GM12892 (cell line): ENCODE measurements at regions not wholly inside any gene's neighbourhood (a gene's known extent, or its start where the extent isn't known, plus 50 kb on each side); places are given as distances from the start of the nearest gene placed in this dataset.

Source experiments
- POLR2A ChIP-seq: IDR thresholded peaks from 2 replicates; pipeline ENCODE4 v1.6.1; 2011; ENCODE audit warnings: low read depth, low read length, control low read depth
- POLR2AphosphoS5 ChIP-seq: IDR thresholded peaks from 2 replicates; pipeline ENCODE4 v1.6.1; 2011; ENCODE audit warnings: low read depth, low read length, control low read depth
- TAF1 ChIP-seq: IDR thresholded peaks from 2 replicates; pipeline ENCODE4 v1.6.1; 2011; ENCODE audit warnings: low read depth, mild to moderate bottlenecking, control low read depth, low read length, borderline replicate concordance

- no peak for TF ChIP-seq POLR2A
- no peak for TF ChIP-seq POLR2AphosphoS5
- TF ChIP-seq TAF1, result no peak
Observed at GRCh38 chr10:90321132-90321816, 536.6 kb downstream of the HTR7 start.
